GM18867 (cell line): ENCODE measurements at regions not wholly inside any gene's neighbourhood (a gene's known extent, or its start where the extent isn't known, plus 50 kb on each side); places are given as distances from the start of the nearest gene placed in this dataset.
"Not testable (repeated sequence)": the region's sequence is repeated elsewhere in the genome, so short reads cannot be mapped to it uniquely, and the experiment has no call there.

Experiments used
- ATAC-seq: cut with Tn5 transposase; IDR thresholded peaks from one replicate; pipeline ENCODE4 v1.9.1; 2021; ENCODE audit warnings: mild to moderate bottlenecking, moderate library complexity; ENCODE audit not compliant: unreplicated experiment

DNA sequence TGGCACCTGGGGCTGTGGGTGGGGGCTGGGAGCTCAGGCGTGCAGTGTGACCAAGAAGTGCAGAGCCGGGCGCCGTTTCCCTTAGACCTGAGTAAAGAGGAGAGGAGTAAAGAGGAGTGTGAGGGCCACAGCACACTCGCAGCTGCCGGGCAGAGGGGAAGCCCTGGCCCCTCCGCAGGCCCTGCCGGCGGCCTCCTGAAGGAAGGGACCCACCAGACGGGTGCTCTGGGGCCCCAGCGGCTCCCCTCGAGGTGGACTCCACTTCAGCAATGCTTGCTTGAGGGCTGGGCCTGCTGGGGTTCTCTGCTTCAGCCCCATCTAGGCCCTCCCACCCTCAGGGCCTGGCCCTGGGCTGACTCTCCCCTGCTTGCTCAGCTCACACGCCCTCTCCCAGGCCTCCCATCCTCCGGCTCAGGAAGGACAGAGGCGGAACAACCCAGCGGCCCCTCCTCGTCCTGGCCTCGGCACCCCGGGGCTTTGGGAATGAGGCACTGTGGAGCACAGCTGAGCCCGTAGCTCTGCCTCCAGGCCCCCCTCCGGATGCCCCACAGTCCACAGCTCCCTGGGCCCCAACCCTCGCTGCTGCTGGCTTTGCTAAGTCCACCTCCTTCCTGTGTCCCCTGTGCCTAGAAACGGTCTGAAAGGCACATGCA lies 1198.7 kb downstream of the BRD1 start:
- ATAC-seq, result no peak

DNA sequence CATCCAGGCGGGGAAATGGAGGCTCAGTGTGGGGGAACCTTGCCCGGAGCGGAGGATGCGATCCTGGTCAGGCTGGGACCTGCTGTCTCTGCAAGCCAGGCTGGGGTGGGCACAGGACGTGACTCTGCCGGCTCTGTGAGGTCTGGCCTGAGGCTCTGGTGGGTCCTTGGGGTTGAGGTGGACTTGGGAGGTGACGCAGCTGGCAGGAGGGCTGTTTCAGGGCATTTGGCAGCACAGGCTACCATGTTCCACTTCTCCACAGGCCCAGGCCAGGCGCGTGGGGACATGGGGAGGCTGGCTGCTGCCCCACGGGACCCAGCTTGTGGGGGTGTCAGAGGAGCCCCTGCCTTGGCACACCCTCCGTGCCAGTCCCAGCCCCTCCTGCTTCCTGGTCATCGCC lies 1199.7 kb downstream of the BRD1 start:
- no peak for ATAC-seq

DNA sequence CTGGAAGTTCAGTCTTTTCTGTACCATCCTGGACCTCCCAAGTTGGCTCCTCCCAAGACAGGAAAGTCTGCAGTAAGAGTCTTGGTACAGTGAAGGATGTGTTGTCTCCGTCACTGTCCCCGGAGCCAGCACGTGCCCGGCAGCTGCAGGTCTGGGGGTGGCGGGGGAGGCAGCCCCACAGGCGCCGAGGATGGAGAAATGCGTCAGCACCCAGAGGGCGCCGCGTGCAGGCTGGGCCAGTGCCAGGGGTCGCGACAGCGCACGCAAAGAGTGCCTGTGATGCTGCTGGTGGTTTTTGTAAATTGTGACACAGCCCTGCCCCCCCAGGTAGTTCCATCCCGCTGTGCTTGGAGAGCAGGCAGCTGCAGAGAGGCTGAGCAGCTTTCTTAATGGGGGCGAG lies 1200.5 kb downstream of the BRD1 start:
- no peak for ATAC-seq

DNA sequence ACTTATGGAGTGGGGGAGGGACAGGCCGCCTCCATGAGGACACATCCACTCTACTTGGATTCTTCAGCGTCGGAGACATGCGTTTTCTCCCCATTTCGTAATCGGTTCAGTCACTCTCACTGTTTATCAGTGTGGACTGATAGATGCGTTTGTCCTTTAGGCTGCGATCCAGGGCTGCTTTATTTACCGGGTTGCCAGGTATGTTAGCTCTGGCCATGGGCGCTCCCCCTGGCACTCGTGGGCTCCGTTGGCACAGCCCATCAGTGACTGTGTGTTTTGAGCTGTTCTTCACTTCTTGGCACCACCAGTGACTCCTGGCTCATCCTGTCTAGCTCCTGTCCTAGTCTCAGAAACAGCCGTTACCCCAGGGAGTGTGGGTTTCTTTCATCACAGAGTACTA lies 1203.3 kb downstream of the BRD1 start:
- no peak for ATAC-seq

- no peak for ATAC-seq
Measured at GRCh38 chr22:48622891-48623545, 1204.7 kb downstream of the BRD1 start.

DNA sequence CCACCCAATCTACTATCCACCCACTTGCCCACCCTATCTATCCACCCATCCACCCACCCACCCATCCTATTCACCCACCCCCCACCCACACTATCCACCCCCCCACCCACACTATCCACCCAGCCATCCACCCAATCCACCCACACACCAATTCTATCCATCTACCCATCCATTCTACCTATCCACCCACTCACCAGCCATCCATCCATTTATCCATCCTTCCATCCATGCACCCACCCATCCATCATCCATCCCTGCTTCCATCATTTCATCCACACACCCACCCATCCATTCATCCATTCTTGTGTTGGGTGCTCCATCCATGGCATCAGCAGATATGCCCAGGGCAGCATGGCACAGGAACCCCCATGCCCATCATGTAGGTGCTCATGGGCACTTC lies 1206.6 kb downstream of the BRD1 start:
- no peak for ATAC-seq

DNA sequence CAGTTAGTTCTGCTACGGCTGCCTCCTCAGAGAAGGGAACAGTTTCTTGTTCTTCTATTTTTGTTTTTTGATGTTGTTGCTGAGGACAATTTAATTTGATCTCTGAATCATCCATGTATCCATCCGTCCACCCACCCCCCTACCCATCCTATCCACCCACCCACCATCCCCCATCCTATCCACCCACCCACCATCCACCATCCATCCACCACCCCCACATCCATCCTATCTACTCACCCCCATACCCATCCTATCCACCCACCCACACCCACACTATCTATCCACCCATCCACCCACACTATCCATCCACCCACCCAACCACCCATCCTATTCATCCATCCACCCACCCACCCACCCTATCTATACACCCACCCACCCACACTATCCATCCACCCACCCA lies 1207.2 kb downstream of the BRD1 start:
- not testable (repeated sequence) for ATAC-seq

GRCh38 chr22:48619721-48620120 lies 1208.0 kb downstream of the BRD1 start:
- no peak for ATAC-seq

DNA sequence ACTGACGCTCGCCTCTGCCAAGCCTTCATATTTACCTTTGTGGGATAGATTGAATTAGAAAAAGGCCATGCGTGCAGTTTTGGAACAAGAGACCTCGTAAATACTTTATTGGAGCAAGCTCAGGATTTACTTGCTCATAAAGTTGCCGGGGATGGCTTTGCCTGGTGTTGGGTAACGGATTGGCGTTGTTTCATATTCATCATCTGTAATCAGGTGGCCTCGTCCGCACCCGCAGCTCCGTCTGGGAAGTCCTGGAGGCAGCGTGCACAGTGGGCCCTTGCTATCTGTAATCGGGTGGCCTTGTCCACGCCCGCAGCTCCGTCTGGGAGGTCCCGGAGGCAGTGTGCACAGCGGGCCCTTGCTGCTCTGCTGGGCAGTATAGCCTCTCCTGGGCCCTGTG lies 1209.3 kb downstream of the BRD1 start:
- no peak for ATAC-seq

- no peak for ATAC-seq
Measured at GRCh38 chr22:48616656-48617055, 1211.0 kb downstream of the BRD1 start.

- ATAC-seq, result no peak
Measured at GRCh38 chr22:48615171-48616008, 1212.3 kb downstream of the BRD1 start.

DNA sequence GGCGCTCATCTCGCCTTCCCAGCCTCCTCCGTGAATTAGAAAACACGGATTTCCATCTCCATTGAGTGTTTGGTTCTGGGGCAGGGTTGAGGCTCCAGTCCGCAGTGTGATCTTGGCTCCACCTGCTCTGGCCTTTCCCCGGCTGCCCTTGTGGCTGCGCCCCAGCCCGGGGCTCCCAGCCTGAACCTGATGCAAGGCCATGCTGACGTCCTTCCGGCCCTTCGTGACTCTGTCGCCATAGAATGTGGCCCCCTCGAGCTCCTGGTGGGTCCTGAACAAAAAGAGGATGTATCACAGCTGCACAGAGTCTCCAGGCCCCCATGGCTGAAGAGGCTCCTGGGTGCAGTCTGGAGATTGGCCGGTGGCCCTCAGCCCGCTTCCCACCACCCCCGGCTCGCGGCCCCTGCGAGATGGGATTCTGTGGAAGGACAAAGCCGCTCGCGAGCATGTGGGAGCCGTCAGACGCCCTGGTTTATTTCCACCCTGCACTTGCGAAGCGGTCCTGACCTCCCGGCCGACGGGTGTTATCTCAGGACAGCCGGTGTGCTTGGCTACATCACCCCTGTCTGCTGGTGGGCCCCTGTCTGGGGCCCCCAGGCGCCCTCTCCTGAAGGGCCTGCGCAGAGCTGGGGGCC lies 1214.0 kb downstream of the BRD1 start:
- no peak for ATAC-seq

DNA sequence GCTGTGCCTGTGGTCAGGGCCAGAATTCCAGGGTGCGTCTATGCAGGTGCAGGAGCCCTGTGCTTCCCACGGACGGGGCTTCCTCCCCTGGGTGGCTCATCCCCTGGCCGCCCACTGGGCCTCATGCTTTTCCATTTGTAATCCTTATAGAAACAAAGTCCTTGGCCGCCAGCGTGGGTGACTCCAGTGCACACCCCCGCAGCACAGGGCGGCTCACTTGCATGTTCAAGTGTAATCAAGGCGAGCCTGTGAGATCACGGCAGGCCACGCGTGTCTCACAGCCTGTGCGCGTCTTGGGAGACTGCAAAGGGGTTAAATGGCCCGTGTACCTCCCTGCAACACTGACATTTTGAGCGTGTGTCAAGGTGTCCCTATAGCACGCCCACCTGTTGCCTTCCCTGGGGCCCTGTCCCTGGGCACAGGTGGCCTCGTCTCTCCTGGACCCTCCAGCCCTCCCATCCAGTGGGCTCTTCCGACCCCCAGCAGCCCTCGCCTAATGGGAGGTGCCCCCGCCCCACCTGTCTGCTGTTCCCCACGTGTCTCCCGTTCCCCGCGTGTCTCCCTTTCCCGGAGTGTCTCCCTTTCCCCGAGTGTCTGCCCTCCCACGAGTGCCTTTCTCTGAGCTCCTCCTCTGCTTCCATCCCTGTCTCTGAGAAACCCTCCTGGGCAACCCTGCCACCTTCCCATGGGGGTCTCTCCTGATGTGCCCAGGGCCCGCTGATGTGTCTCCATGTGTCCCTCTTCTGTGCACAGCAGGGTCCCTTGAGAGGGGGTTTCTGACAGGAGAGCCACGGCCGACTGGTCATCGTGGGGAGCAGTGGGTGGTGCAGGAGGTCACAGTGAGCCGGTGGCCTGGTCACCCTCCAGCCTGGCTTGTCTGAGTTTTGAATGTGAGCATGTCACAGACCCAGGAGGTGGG lies 1215.3 kb downstream of the BRD1 start:
- ATAC-seq, result no peak

- ATAC-seq, result no peak
Measured at GRCh38 chr22:48609279-48609865, 1218.3 kb downstream of the BRD1 start.

- no peak for ATAC-seq
Measured at GRCh38 chr22:48607901-48608662, 1219.6 kb downstream of the BRD1 start.

GRCh38 chr22:48606684-48607307 lies 1220.9 kb downstream of the BRD1 start:
- no peak for ATAC-seq

DNA sequence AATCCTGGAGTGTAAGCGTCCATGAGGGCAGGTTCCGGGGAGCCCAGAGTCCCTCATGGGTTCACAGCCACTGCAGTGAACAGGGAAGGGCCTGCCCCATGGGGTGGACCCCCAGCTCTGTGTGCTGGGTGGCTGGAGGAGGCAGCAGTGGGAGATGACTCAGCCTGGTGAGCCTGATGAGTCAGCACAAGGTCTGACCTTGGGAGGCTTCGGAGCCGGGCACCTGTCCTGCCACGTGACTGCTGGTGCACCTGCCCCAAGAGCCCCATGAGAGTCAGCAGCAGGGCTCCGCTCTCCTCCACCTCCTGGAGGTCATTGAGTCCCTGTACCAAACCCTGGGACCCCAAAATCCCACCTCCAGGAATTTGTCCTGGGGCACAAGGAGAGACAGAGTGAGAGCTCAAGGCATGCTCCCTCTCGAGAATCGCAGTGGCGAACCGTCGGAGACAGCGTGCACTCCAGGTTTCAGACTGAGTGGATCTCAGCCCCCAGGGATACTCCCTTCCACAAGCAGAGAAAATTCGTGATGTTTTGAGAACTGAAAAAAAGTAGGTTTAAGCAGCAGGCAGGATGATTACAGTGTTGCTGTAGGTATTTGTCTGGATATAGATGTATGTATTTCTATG lies 1221.7 kb downstream of the BRD1 start:
- ATAC-seq, result no peak

GRCh38 chr22:48605125-48605524 lies 1222.5 kb downstream of the BRD1 start:
- no peak for ATAC-seq
